GM19328 (cell line): ENCODE measurements at regions not wholly inside any gene's neighbourhood (a gene's known extent, or its start where the extent isn't known, plus 50 kb on each side); places are given as distances from the start of the nearest gene placed in this dataset.

ENCODE experiments used
- ATAC-seq: cut with Tn5 transposase; IDR thresholded peaks from one replicate; pipeline ENCODE4 v1.9.1; 2021; ENCODE audit warnings: mild to moderate bottlenecking, moderate library complexity; ENCODE audit not compliant: unreplicated experiment

DNA sequence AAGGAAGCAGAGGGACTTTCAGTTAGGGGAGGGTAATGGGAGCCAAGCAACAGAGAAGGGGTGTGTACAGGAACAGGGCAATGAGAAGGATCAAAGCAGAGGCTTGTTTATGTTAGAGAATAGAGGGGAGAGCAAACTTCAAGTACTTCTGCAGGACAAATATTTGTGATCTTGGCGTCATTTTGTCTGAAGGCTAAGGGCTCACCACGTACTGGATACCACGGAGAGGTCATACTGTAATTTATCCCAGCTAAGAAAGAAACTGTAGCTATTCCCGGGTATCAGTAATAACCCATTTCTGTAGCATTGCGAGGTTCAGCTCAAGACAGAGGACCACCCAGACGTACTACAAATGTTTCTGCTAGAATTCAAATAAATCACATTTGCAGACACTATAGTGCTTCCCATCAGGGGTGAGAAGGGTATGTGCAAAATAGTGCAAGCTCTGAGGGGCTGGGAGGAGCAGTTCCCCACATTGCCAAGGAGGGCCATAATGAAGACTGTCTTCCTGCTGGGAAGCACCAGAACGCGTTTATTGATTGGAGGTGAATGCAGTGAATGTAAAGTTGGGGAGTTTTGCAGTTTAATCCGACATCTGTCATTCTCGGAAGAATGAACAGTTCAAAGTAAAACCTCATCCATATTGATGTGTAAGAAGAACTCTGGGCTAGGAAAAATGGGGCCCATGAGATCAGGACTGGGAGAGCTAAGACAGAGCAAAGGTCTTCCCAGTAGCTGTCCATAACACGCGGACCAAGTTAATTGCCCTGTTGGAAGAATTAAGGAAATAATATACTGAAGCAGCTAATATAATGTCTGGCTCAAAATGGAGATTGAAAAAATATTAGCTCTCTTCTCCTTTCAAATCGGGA, 136.9 kb downstream of the RWDD3 start:
- no peak for ATAC-seq

DNA sequence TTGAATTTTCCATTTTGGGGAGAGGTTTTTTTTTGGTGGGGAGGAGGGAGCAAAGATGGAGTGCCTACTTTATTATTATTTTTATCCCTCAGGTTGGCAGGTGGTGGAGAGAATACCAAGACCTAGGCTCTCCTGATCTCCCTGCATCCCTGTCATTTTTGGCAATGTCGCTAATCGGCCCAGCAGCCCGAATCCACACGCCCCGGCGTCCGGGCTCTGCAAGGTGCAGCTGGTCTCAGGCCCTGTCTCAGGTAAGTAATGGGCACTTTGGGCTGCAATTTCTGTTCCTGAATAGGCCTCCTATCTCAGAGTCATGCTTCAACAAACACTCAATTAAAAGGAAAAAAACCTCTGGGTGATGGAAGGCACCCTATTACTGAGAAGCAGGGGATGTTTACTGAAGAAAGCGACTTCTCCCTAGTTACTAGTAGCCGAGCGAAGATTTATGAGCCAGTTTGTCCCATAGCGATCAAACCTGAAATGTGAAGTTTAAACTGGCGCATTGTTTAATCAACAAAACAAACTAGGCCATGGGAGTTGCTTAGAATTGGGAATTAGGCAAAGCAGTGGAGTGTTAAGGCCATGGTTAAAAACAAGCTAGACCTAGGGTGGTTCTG, 137.8 kb downstream of the RWDD3 start:
- ATAC-seq = no peak

DNA sequence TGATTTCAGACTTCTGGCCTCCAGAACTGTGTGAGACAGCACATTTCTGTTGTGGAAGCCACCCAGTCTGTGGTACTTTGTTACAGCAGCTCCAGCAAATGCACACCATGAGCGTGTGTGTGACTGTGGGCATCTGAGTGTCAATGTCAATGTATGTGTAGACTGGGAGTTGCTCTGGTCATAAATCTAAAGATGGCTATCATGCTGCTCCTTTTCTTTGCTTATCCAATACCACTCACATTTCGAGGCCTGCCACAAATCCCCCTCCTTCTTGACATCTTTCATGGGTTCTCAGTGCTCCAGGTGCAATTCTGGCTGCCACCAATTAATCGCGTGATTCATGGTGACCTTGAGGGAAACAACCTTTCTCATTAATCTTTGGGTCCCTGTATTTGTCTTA, 141.2 kb downstream of the RWDD3 start:
- no peak for ATAC-seq

DNA sequence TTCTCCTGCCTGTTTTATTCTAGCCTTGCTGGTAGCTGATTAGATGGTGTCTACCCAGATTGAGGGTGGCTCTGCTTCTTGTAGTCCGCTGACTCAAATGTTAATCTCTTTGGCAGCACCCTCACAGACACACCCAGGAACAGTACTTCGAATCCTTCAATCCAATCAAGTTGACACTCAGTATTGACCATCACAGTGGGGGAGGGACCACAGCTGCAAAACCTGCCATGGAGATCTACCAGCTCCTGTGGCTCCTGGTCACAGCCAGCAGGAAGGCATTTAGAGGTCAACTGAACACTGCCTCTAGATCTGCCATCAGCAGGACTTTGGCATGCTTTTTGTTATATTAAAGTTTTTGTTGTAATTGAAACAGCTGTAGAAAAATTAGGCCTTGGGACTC, 146.9 kb downstream of the RWDD3 start:
- ATAC-seq = no peak

DNA sequence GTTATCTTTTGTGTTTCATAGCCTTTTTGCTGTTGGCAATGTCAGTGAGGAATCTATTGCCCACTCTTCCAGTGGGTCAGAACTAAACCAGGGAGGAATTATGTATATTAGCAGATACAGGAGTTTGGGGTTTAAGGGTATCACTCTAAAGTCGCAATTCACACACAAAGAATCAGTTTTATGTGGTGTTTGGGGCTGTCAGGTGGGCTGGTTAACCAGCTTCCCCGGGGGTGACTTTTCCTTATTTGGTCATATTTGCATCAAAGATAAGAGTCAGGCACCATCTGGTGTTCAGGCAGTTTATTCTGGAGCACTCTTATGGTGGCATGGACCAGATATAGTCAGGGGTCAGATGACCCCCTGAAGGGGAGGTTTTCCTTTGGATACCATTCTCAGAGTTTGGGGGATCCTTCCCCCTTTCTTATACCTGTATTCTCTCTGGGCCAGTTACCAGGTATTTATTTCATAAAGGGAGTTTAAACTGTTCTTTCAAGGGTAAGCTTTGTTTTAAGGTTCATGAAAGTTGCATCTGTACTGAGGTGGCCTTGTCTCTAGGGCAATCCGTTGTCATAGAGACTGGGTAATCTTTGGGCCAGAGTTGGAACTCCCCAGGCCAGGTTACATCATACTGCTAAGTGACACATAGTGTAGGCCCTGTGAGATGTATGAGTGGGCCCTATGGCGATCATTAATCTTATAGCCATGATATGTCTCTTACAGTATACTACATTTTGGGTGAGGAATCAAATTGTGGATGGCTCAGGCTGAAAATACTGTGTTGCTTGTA, 148.2 kb downstream of the RWDD3 start:
- no peak for ATAC-seq

DNA sequence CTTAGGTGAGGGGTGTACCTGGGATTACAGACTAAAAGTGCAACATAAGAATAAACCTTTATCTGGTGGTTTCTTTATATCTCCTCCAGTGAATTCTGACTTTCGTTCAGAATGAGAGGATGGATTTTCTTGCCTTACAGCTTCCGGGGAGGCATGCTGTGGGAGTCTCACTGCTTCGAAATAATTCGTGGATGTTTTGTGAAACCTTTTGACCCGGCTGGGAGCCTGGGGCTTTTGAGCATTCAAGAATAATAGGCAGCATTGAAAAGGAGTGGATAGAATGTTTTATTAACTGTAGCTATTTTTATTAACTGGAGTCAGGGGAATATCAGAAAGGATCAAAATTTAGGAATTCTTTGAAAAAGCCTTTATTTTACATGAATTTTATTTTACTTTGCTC, 149.1 kb downstream of the RWDD3 start:
- no peak for ATAC-seq

DNA sequence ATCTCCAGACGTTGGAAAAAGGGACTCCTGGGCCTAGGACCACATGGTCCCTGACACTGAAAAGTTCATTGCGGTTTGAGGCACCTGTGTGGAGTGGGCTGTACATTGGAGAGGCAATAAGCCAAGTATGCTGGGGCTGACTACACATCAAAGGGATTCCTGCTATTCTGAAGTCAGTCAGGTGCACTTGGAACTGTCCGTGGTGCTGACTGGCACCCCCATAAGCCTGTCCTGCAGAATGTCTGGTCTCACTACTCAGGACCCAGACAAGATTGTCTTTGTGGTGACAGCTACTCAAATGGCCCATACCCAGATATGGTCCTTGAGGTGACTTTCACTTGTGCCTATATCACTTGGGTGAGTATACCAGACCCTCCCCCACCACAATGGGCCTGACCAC, 150.6 kb downstream of the RWDD3 start:
- ATAC-seq = no peak

DNA sequence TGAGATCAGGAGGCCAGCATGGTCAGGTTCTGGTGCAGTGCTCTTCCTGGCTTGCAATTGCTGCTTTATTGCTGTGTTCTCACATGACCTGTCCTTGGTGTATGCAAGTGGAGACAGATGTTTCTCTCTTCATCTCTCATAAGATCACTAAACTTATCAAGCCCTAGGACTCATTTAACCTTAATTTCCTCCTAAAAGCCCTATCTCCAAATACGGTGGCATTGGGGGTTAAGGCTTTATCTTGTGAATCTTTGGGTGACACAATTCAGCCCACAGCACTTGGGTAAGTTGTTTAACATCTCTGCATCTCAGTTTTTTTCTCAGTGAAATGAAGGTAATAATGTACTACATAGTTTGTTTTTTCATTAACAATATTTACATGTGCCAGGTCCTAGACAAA, 152.4 kb downstream of the RWDD3 start:
- ATAC-seq = no peak

DNA sequence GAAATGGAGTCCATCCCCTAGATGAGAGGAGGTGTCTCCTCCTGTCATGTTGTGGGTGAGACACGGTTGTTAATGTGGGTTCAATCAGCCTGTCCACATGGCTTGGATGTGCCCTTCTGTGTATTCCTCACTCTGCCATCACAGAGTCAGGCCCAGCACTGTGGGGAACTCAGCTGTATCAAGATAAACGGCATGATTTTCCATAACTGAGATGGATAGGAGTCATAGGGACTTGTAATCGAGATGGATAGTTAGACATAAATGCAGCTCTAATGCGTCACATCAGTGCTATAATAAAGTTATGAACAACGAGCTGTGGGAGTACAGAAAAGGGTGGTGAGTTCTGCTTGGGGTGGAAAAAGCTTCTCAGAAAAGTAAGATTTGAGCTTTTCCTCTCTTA, 152.9 kb downstream of the RWDD3 start:
- ATAC-seq = no peak

DNA sequence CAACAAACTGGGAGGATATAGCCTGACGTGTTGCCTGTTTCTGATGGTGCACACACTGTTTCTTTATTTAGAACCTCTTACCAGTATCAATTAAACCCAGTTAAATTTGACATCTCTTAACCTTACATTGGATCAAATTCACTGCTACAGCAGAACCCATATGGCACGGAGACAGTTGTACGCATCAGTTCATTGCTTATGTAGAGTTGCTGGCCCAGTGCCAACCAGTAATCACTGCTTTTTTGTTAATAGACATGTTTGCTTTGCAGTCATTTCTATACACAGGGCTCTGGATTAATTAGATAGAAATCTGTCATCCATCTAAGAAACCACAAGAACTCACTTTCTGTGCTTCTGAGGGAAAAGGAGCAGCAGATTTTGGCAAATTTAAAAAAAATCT, 154.0 kb downstream of the RWDD3 start:
- ATAC-seq = no peak

DNA sequence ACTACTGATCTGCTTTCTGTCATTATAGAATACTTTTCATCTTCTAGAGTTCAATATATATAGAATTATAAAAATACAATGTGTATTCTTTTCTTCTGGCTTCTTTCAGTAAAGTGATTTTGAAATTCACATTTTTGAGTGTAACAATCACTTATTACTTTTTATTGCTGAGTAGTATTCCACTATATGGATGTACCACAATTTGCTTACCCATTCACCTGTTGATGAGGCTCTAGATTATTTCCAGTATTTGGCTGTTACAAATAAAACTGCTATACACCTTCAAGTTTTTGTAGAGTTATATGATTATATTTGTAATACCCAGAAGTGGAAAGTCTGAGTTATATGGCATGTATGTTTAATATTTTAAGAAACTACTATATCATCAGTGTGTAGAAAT, 159.4 kb downstream of the RWDD3 start:
- ATAC-seq = no peak

DNA sequence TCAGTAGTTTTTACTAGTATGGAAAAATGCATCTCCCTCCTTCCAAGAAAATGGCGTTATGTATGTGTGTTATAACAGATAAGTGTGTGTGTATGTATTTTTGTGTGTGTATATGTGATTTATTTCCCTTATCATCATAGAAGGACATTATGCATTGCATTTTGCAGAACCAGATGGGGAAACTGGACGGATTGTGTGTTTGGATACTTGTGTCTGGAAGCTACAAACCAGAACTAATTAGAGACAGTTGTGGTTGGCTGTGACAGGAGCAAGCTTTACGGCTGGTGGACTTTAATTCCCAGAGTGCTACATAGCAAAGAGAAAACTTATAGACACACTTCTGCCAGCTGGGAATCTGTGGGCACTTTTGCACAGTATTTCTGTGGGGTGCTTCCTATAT, 162.5 kb downstream of the RWDD3 start:
- ATAC-seq = no peak

DNA sequence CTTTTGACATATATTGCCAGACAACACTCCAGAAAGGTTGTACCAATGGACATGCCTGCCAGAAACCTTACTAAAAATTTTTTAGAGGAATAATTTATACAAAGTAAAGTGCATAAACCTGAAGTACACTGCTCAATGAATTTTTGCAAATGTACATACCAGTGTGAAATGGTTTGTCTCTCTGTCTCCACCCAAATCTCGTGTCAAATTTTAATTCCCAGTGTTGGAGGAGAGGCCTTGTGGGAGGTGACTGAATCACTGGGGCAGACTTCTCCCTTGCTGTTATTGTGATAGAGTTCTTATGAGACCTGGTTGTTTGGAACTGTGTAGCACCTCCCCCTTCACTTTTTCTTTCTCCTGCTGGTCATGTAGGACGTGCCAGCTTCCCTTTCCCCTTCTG, 168.8 kb downstream of the RWDD3 start:
- no peak for ATAC-seq

DNA sequence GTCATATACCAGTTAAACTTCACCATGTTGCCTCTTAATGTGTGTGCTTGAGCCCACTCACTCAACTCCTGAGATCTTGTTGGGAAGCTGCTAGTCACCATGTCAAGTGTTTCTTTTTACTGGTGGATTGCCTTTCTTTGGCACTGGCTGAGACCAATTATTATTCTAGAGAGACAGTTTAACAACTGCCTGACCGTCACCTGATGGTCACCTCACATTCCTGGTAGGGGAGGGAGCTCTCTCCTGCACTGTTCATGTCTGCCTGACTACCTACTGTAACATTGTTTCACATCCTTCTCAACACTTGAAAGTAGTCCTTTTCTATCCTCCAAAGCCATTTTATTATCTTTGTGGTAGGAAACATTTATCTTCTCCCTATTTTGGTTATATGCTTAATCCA, 172.3 kb downstream of the RWDD3 start:
- no peak for ATAC-seq

DNA sequence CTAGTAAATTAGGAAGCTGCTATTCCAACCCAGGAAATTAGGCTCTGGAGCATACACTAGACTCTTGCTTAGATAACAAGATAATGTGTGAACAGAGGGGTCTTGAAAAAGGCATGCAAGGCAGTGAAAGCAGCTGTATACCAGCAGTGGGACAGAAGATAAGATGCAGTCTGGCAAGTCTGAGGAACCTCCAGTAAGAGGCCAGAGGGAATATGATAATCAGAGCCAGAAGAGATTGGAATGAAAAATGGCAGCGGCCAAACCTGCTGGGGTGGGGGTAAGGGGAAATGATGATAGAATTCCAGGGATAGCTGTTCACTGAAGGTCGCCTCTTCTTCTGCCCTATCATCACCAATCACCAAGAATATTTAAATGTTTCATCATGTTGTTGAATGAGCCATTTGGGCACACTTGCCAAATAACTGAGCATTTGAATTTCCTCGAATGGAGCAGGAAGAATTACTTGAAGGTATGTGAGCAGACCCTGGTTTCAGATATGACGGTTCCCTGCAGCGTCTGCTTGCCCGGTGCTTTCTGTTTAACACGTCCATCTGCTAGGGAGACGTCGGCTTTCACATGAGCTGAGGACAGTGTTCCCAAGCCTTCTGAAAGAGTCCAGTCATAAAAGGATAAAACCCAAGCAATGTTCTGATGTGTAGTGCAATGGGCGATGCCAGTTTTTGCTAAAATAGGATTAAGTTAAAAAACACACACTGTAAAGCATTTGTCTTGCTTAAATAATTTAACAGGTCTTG, 173.3 kb downstream of the RWDD3 start:
- ATAC-seq = no peak

DNA sequence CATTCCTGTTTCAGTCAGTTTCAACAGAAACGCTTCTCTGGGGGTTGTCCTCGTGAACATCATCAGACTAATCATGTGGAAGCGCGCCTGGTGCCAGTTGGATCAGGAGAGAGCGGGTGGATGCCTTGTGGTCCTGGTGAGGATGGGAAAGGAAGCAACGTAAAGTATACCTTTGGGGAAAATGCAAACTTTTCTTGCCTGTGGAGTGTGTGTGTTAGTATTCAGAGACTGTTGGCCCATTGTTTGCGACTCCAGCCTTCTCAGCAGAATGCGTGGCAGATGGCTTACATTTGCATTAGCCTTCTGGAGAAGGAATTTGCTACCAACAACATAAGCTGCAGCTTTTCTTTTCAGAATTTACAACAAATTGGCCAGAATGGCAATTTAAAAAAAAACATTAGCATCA, 173.9 kb downstream of the RWDD3 start:
- no peak for ATAC-seq

DNA sequence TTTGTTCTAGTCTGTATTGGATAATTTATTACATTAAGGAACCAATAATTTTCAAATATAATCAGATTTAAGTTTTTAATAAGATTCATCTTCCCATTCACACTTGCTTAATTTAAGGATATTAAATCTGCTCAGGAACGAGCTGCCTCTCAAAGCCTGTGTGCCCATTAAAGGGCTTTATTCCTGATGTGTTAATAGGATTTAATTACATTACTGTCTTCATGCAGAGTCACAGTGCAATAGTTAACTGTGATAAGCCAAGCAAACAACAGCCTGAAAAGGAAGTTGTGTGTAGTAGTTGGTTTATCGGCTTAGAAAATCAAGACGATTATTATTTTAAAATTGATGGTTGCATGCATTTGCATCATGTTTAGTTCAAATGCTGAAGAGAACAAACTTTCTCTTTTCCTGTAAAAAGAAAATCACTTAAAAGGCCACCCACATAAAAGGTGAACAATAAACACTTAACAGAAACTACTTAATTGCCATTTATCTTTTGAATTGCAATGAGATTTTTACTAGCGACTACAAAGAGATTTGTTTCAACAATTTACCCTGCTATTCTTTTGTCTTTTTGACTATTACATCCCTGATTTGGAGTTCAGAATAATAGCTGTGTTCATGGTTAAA, 174.6 kb downstream of the RWDD3 start:
- no peak for ATAC-seq

DNA sequence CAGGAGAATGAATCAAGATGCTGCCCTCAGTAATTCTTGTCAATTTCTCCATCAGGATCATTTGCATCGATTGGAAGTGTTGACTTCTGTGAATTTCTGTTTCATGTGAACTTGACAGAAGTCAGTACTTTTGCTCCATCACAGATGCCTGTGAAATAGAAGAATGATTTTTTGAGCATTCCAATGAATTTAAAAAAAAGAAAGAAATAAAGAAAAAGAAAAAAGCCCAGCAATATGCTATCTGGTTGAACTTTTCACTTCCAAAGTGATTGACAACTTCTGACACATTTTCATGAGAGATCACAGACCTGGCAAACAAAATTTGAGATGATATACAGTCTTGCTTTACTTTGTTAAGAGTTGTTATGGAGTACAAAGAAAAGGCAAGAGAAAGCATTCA, 175.3 kb downstream of the RWDD3 start:
- ATAC-seq = no peak

DNA sequence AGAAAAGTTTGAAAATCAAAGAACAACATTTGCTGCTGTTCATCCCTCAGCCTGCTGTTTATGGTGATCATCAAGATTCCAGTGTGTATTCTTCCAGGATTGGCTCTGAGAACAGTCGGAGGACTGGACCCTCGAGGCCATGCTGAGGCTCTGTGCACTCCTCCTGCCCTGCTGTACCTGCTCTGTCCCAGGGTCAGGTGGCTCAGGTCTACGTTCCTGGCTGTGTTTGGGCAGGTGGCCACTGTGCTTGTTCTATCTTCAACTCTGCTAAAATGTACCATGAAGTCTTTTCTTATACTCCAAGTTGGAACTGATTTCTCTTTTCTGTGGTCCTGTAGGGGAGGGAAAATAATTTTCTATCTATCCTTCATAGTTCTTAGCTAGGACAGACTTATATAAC, 175.9 kb downstream of the RWDD3 start:
- ATAC-seq = no peak

DNA sequence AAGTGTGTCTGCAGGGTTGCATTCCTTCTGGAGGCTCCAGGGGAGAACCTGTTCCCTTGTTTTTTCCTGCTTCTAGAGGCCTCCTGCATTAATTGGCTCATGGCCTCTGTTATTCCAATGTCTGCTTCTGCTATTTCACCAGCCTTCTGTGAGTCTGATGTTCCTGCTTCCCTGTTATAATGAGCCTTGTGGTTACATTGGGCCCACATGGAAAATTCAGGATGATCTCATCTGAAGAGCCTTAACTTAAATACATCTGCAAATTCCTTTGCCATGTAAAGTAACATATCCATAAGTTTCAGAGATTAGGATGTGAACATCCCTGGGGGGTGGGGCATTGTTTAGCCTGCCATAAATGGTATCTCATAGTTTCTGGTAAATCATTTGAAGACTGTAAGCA, 181.1 kb downstream of the RWDD3 start:
- no peak for ATAC-seq

DNA sequence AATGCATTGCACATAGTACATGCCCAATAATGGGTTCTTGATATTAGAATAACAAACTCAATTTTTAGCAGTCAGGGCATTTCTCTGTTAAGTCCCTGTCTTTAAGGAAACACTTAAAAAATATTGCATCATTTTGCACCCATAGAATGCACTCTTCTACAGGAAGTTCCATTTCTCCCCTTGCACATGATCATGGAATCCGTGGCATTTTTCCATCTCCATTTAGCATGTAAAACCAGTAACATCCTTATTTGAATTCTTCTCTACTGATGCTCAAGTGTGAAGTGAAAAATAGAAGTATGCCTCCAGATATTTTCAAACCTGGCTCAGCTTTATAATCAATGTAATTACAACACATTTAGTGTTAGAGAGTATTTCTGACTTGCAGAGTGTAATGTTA, 192.8 kb downstream of the RWDD3 start:
- no peak for ATAC-seq
